ENCODE measurements at regions not wholly inside any gene's neighbourhood (a gene's known extent, or its start where the extent isn't known, plus 50 kb on each side); places are given as distances from the start of the nearest gene placed in this dataset.

- Histone ChIP-seq H3K27ac (no peak overlapping the region), H3K4me1 (ENCODE audit: insufficient read depth) (peaks cover 29% of the 10 kb centered on the region), H3K79me2 (no peaks in the 10 kb centered on the region), H3K9me3 (ENCODE audit: low read depth) (no peaks in the 10 kb centered on the region), H4K20me1 (ENCODE audit: insufficient read depth, poor library complexity, severe bottlenecking) (no peaks in the 10 kb centered on the region), H3K9me2 (replicated peaks; ENCODE audit: insufficient read depth) (no peaks in the 10 kb centered on the region), H2AFZ (no peak overlapping the region), H3K4me2 (no peak overlapping the region), H3K36me3 (replicated peaks; ENCODE audit: insufficient read depth, low read depth) (no peaks in the 10 kb centered on the region), H3K27me3 (no peaks in the 10 kb centered on the region), H3K4me3 (no peak overlapping the region)
- 40% methylated on average over 2 of the region's 2 CpGs for WGBS (ENCODE audit: low lambda C conversion rate, missing lambda C conversion rate)
- no peak for DNase-seq (ENCODE audit: low spot score)
- TF ChIP-seq, protein P1, sequence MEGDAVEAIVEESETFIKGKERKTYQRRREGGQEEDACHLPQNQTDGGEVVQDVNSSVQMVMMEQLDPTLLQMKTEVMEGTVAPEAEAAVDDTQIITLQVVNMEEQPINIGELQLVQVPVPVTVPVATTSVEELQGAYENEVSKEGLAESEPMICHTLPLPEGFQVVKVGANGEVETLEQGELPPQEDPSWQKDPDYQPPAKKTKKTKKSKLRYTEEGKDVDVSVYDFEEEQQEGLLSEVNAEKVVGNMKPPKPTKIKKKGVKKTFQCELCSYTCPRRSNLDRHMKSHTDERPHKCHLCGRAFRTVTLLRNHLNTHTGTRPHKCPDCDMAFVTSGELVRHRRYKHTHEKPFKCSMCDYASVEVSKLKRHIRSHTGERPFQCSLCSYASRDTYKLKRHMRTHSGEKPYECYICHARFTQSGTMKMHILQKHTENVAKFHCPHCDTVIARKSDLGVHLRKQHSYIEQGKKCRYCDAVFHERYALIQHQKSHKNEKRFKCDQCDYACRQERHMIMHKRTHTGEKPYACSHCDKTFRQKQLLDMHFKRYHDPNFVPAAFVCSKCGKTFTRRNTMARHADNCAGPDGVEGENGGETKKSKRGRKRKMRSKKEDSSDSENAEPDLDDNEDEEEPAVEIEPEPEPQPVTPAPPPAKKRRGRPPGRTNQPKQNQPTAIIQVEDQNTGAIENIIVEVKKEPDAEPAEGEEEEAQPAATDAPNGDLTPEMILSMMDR (IDR thresholded peaks at IDR 0.05; ENCODE audit: poor library complexity) = no peak
- TF ChIP-seq EZH2phosphoT487 (IDR thresholded peaks at IDR 0.05; ENCODE audit: low read depth, severe bottlenecking, unreplicated experiment) (no peak), EZH2 (IDR thresholded peaks at IDR 0.05; ENCODE audit: borderline replicate concordance) (no peak)
Observed at GRCh38 chr14:61929651-61930050, 167.4 kb downstream of the SNAPC1 start.

DNA sequence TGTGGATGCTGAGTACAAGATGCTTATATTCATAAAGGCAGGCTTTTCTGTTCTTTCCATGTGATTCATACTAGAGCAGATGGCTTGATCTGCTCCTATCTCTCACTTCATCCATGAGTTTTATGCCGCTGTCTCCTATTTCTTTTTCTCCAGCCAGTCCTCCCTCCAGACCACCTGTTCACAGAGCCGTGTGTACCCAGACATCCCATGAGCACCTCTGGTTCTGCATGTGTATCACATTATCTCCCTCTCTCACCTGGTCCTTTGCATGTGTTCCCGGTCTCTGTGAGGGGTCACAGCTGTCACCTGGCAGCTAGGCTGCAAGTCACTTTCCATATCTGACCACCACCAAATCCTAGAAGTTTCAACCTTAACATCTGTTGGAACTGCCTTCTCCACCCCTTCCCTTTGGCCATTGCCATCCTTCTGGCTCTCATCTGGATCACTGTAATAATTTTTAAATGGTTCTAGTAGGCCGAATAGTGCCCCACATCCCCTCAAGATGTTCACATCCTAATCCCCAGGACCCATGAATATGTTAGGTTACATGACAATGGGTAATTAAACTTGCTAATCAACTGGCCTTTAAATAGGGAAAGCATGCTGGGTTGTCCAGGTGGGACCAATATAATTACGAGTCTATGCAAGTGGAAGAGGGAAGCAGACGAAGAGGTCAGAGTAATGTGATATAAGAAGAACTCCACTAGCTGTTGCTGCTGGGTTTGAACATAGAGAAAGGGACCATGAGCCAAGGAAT is 168.1 kb downstream of the SNAPC1 start:
- no peak overlapping the region for H2AFZ ChIP-seq
- no peaks in the 10 kb centered on the region for H3K79me2 ChIP-seq
- no peaks in the 10 kb centered on the region for H4K20me1 ChIP-seq (ENCODE audit: insufficient read depth, poor library complexity, severe bottlenecking)
- no peaks in the 10 kb centered on the region for H3K9me2 ChIP-seq (replicated peaks; ENCODE audit: insufficient read depth)
- H3K27me3 ChIP-seq = no peaks in the 10 kb centered on the region
- TF ChIP-seq EZH2 (IDR thresholded peaks at IDR 0.05; ENCODE audit: borderline replicate concordance) = no peak
- TF ChIP-seq, protein P1 (IDR thresholded peaks at IDR 0.05; ENCODE audit: poor library complexity) = no peak
- no peak for TF ChIP-seq EZH2phosphoT487 (IDR thresholded peaks at IDR 0.05; ENCODE audit: low read depth, severe bottlenecking, unreplicated experiment)
- no peaks in the 10 kb centered on the region for H3K36me3 ChIP-seq (replicated peaks; ENCODE audit: insufficient read depth, low read depth)
- H3K4me1 ChIP-seq (ENCODE audit: insufficient read depth) = peaks cover 29% of the 10 kb centered on the region
- WGBS (ENCODE audit: low lambda C conversion rate, missing lambda C conversion rate) = 92% methylated on average over 6 of the region's 6 CpGs
- no peak overlapping the region for H3K27ac ChIP-seq
- no peak overlapping the region for H3K4me2 ChIP-seq
- no peaks in the 10 kb centered on the region for H3K9me3 ChIP-seq (ENCODE audit: low read depth)
- H3K4me3 ChIP-seq = no peak overlapping the region
- no peak for DNase-seq (ENCODE audit: low spot score)

GRCh38 chr14:61932974-61933373 is 170.8 kb downstream of the SNAPC1 start:
- no peaks in the 10 kb centered on the region for H3K9me3 ChIP-seq (ENCODE audit: low read depth)
- no peak overlapping the region for H2AFZ ChIP-seq
- no peak overlapping the region for H3K27ac ChIP-seq
- no peak overlapping the region for H3K4me3 ChIP-seq
- no peaks in the 10 kb centered on the region for H3K36me3 ChIP-seq (replicated peaks; ENCODE audit: insufficient read depth, low read depth)
- no peaks in the 10 kb centered on the region for H3K27me3 ChIP-seq
- H4K20me1 ChIP-seq (ENCODE audit: insufficient read depth, poor library complexity, severe bottlenecking) = no peaks in the 10 kb centered on the region
- WGBS (ENCODE audit: low lambda C conversion rate, missing lambda C conversion rate) = 65% methylated on average over 4 of the region's 4 CpGs
- DNase-seq (ENCODE audit: low spot score) = no peak
- no peak overlapping the region for H3K4me2 ChIP-seq
- TF ChIP-seq EZH2 (IDR thresholded peaks at IDR 0.05; ENCODE audit: borderline replicate concordance) (no peak), EZH2phosphoT487 (IDR thresholded peaks at IDR 0.05; ENCODE audit: low read depth, severe bottlenecking, unreplicated experiment) (no peak)
- TF ChIP-seq, protein P1 (IDR thresholded peaks at IDR 0.05; ENCODE audit: poor library complexity) = no peak
- H3K79me2 ChIP-seq = no peaks in the 10 kb centered on the region
- peaks cover 12% of the 10 kb centered on the region for H3K4me1 ChIP-seq (ENCODE audit: insufficient read depth)
- H3K9me2 ChIP-seq (replicated peaks; ENCODE audit: insufficient read depth) = no peaks in the 10 kb centered on the region

Data from hepatocyte (in vitro differentiated cells).